ENCODE measurements at regions not wholly inside any gene's neighbourhood (a gene's known extent, or its start where the extent isn't known, plus 50 kb on each side); places are given as distances from the start of the nearest gene placed in this dataset.

- no peaks in the 10 kb centered on the region for H3K9me3 ChIP-seq (ENCODE audit: control insufficient read depth, low read length)
- no peak overlapping the region for H3K4me3 ChIP-seq (ENCODE audit: insufficient read depth, low read depth, low read length, poor library complexity, severe bottlenecking)
- H3K4me1 ChIP-seq (ENCODE audit: control insufficient read depth, insufficient read depth, low read length, poor library complexity, severe bottlenecking) = no peaks in the 10 kb centered on the region
- no peak overlapping the region for H3K27ac ChIP-seq (ENCODE audit: insufficient read depth, low read length, poor library complexity, severe bottlenecking)
- DNase-seq = no peak
- H3K36me3 ChIP-seq (ENCODE audit: control insufficient read depth, insufficient read depth, low read length) = no peaks in the 10 kb centered on the region
- H3K27me3 ChIP-seq (replicated peaks; ENCODE audit: control insufficient read depth, insufficient read depth, low read length, poor library complexity, severe bottlenecking) = no peaks in the 10 kb centered on the region
Measured at GRCh38 chr11:19499026-19499669, 213.5 kb upstream of the NAV2 start.

GRCh38 chr11:19493446-19494213, 219.0 kb upstream of the NAV2 start:
- H3K4me1 ChIP-seq (ENCODE audit: control insufficient read depth, insufficient read depth, low read length, poor library complexity, severe bottlenecking) = no peaks in the 10 kb centered on the region
- H3K27me3 ChIP-seq (replicated peaks; ENCODE audit: control insufficient read depth, insufficient read depth, low read length, poor library complexity, severe bottlenecking) = no peaks in the 10 kb centered on the region
- DNase-seq = no peak
- H3K9me3 ChIP-seq (ENCODE audit: control insufficient read depth, low read length) = no peaks in the 10 kb centered on the region
- H3K27ac ChIP-seq (ENCODE audit: insufficient read depth, low read length, poor library complexity, severe bottlenecking) = no peak overlapping the region
- no peaks in the 10 kb centered on the region for H3K36me3 ChIP-seq (ENCODE audit: control insufficient read depth, insufficient read depth, low read length)
- H3K4me3 ChIP-seq (ENCODE audit: insufficient read depth, low read depth, low read length, poor library complexity, severe bottlenecking) = no peak overlapping the region

GRCh38 chr11:19482319-19483100, 230.1 kb upstream of the NAV2 start:
- no peaks in the 10 kb centered on the region for H3K36me3 ChIP-seq (ENCODE audit: control insufficient read depth, insufficient read depth, low read length)

GRCh38 chr11:19480540-19480939, 232.1 kb upstream of the NAV2 start:
- no peak overlapping the region for H3K4me3 ChIP-seq (ENCODE audit: insufficient read depth, low read depth, low read length, poor library complexity, severe bottlenecking)
- no peaks in the 10 kb centered on the region for H3K9me3 ChIP-seq (ENCODE audit: control insufficient read depth, low read length)
- no peaks in the 10 kb centered on the region for H3K27me3 ChIP-seq (replicated peaks; ENCODE audit: control insufficient read depth, insufficient read depth, low read length, poor library complexity, severe bottlenecking)
- no peak for DNase-seq
- no peaks in the 10 kb centered on the region for H3K4me1 ChIP-seq (ENCODE audit: control insufficient read depth, insufficient read depth, low read length, poor library complexity, severe bottlenecking)
- no peaks in the 10 kb centered on the region for H3K36me3 ChIP-seq (ENCODE audit: control insufficient read depth, insufficient read depth, low read length)
- H3K27ac ChIP-seq (ENCODE audit: insufficient read depth, low read length, poor library complexity, severe bottlenecking) = no peak overlapping the region

More at GRCh38 chr11:19482319-19483100, 230.1 kb upstream of the NAV2 start:
- DNase-seq = no peak
- H3K4me3 ChIP-seq (ENCODE audit: insufficient read depth, low read depth, low read length, poor library complexity, severe bottlenecking) = no peak overlapping the region
- no peaks in the 10 kb centered on the region for H3K27me3 ChIP-seq (replicated peaks; ENCODE audit: control insufficient read depth, insufficient read depth, low read length, poor library complexity, severe bottlenecking)
- no peak overlapping the region for H3K27ac ChIP-seq (ENCODE audit: insufficient read depth, low read length, poor library complexity, severe bottlenecking)
- H3K4me1 ChIP-seq (ENCODE audit: control insufficient read depth, insufficient read depth, low read length, poor library complexity, severe bottlenecking) = no peaks in the 10 kb centered on the region
- H3K9me3 ChIP-seq (ENCODE audit: control insufficient read depth, low read length) = no peaks in the 10 kb centered on the region

GRCh38 chr11:19478891-19479290, 233.7 kb upstream of the NAV2 start:
- DNase-seq = no peak
- Histone ChIP-seq H3K4me3 (ENCODE audit: insufficient read depth, low read depth, low read length, poor library complexity, severe bottlenecking) (no peak overlapping the region), H3K27me3 (replicated peaks; ENCODE audit: control insufficient read depth, insufficient read depth, low read length, poor library complexity, severe bottlenecking) (no peaks in the 10 kb centered on the region), H3K9me3 (ENCODE audit: control insufficient read depth, low read length) (no peaks in the 10 kb centered on the region), H3K4me1 (ENCODE audit: control insufficient read depth, insufficient read depth, low read length, poor library complexity, severe bottlenecking) (no peaks in the 10 kb centered on the region), H3K36me3 (ENCODE audit: control insufficient read depth, insufficient read depth, low read length) (no peaks in the 10 kb centered on the region), H3K27ac (ENCODE audit: insufficient read depth, low read length, poor library complexity, severe bottlenecking) (no peak overlapping the region)

- Histone ChIP-seq H3K9me3 (ENCODE audit: control insufficient read depth, low read length) (no peaks in the 10 kb centered on the region), H3K27ac (ENCODE audit: insufficient read depth, low read length, poor library complexity, severe bottlenecking) (no peak overlapping the region), H3K4me3 (ENCODE audit: insufficient read depth, low read depth, low read length, poor library complexity, severe bottlenecking) (no peak overlapping the region), H3K27me3 (replicated peaks; ENCODE audit: control insufficient read depth, insufficient read depth, low read length, poor library complexity, severe bottlenecking) (no peaks in the 10 kb centered on the region), H3K36me3 (ENCODE audit: control insufficient read depth, insufficient read depth, low read length) (no peaks in the 10 kb centered on the region), H3K4me1 (ENCODE audit: control insufficient read depth, insufficient read depth, low read length, poor library complexity, severe bottlenecking) (no peaks in the 10 kb centered on the region)
- DNase-seq = no peak
Measured at GRCh38 chr11:19474954-19475721, 234.4 kb upstream of the E2F8 start.

GRCh38 chr11:19474211-19474610, 233.5 kb upstream of the E2F8 start:
- Histone ChIP-seq H3K27me3 (replicated peaks; ENCODE audit: control insufficient read depth, insufficient read depth, low read length, poor library complexity, severe bottlenecking) (no peaks in the 10 kb centered on the region), H3K9me3 (ENCODE audit: control insufficient read depth, low read length) (no peaks in the 10 kb centered on the region), H3K4me3 (ENCODE audit: insufficient read depth, low read depth, low read length, poor library complexity, severe bottlenecking) (no peak overlapping the region)

GRCh38 chr11:19472679-19473078, 231.9 kb upstream of the E2F8 start:
- Histone ChIP-seq H3K27me3 (replicated peaks; ENCODE audit: control insufficient read depth, insufficient read depth, low read length, poor library complexity, severe bottlenecking) (no peaks in the 10 kb centered on the region), H3K9me3 (ENCODE audit: control insufficient read depth, low read length) (no peaks in the 10 kb centered on the region)

More at GRCh38 chr11:19474211-19474610, 233.5 kb upstream of the E2F8 start:
- Histone ChIP-seq H3K36me3 (ENCODE audit: control insufficient read depth, insufficient read depth, low read length) (no peaks in the 10 kb centered on the region), H3K27ac (ENCODE audit: insufficient read depth, low read length, poor library complexity, severe bottlenecking) (no peak overlapping the region), H3K4me1 (ENCODE audit: control insufficient read depth, insufficient read depth, low read length, poor library complexity, severe bottlenecking) (no peaks in the 10 kb centered on the region)
- no peak for DNase-seq

GRCh38 chr11:19467904-19468303, 227.2 kb upstream of the E2F8 start:
- no peaks in the 10 kb centered on the region for H3K9me3 ChIP-seq (ENCODE audit: control insufficient read depth, low read length)
- H3K36me3 ChIP-seq (ENCODE audit: control insufficient read depth, insufficient read depth, low read length) = no peaks in the 10 kb centered on the region
- no peak overlapping the region for H3K27ac ChIP-seq (ENCODE audit: insufficient read depth, low read length, poor library complexity, severe bottlenecking)
- H3K27me3 ChIP-seq (replicated peaks; ENCODE audit: control insufficient read depth, insufficient read depth, low read length, poor library complexity, severe bottlenecking) = no peaks in the 10 kb centered on the region
- no peaks in the 10 kb centered on the region for H3K4me1 ChIP-seq (ENCODE audit: control insufficient read depth, insufficient read depth, low read length, poor library complexity, severe bottlenecking)
- DNase-seq = no peak
- H3K4me3 ChIP-seq (ENCODE audit: insufficient read depth, low read depth, low read length, poor library complexity, severe bottlenecking) = no peak overlapping the region

More at GRCh38 chr11:19472679-19473078, 231.9 kb upstream of the E2F8 start:
- no peaks in the 10 kb centered on the region for H3K4me1 ChIP-seq (ENCODE audit: control insufficient read depth, insufficient read depth, low read length, poor library complexity, severe bottlenecking)
- H3K36me3 ChIP-seq (ENCODE audit: control insufficient read depth, insufficient read depth, low read length) = no peaks in the 10 kb centered on the region
- no peak overlapping the region for H3K27ac ChIP-seq (ENCODE audit: insufficient read depth, low read length, poor library complexity, severe bottlenecking)
- no peak overlapping the region for H3K4me3 ChIP-seq (ENCODE audit: insufficient read depth, low read depth, low read length, poor library complexity, severe bottlenecking)
- DNase-seq = no peak
